Hepatocyte (in vitro differentiated cells): ENCODE measurements at regions not wholly inside any gene's neighbourhood (a gene's known extent, or its start where the extent isn't known, plus 50 kb on each side); places are given as distances from the start of the nearest gene placed in this dataset.

ENCODE experiments used
- CTCF ChIP-seq: fragments of 200-600 bp; sonication (generic); IDR thresholded peaks from 2 replicates; pipeline ENCODE4 v1.5.1; 2016; ENCODE audit warnings: antibody characterized with exemption, mild to moderate bottlenecking; ENCODE audit not compliant: poor library complexity
- EZH2 ChIP-seq: fragments of 200-600 bp; sonication (generic); IDR thresholded peaks from 2 replicates; pipeline ENCODE4 v1.6.1; 2016; ENCODE audit warnings: antibody characterized with exemption, mild to moderate bottlenecking, borderline replicate concordance
- EZH2phosphoT487 ChIP-seq: fragments of 200-600 bp; sonication (generic); IDR thresholded peaks from one replicate; pipeline ENCODE4 v1.6.1; 2018; ENCODE audit warnings: antibody characterized with exemption, mild to moderate bottlenecking, low read depth, moderate library complexity; ENCODE audit not compliant: unreplicated experiment, severe bottlenecking

DNA sequence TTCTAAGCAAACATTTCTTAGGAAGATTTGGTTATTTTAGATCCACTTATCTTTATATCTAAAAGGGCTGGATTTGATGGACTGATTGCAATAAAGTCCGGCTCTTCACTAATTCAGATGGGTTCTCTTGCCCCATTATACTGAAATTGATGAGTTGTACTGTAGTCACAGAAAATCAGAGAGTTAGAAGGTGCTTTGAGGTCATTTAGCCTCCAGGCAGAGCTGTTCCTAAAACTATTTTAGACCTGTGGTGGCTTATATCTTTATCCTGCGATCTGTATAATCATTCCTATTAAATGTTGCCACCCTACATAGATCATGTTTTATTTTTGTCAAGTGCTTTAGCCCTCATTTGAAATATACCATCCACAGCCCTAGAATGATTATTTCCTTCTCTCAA is 61.3 kb upstream of the ATXN1 start:
- TF ChIP-seq CTCF: no peak
- TF ChIP-seq EZH2phosphoT487: no peak
- no peak for TF ChIP-seq EZH2
